ENCODE measurements at regions not wholly inside any gene's neighbourhood (a gene's known extent, or its start where the extent isn't known, plus 50 kb on each side); places are given as distances from the start of the nearest gene placed in this dataset.
A peak's percentile ranks its signal among the peaks of the same experiment; 100 is the strongest.

GRCh38 chr3:21274079-21274571, 476.9 kb downstream of the ZNF385D start:
- ATAC-seq: peak; percentile 61
- no peak for TF ChIP-seq GLIS3 (CRISPR knock-in tag; IDR thresholded peaks at IDR 0.05)
- no peak for TF ChIP-seq ZFP3 (CRISPR knock-in tag; IDR thresholded peaks at IDR 0.05)
- TF ChIP-seq ESRRG (CRISPR knock-in tag; IDR thresholded peaks at IDR 0.05): no peak
- TF ChIP-seq RARB (CRISPR knock-in tag; IDR thresholded peaks at IDR 0.05): no peak
- TF ChIP-seq BACH2 (CRISPR knock-in tag; IDR thresholded peaks at IDR 0.05; ENCODE audit: borderline replicate concordance): no peak
- TF ChIP-seq, protein P1, sequence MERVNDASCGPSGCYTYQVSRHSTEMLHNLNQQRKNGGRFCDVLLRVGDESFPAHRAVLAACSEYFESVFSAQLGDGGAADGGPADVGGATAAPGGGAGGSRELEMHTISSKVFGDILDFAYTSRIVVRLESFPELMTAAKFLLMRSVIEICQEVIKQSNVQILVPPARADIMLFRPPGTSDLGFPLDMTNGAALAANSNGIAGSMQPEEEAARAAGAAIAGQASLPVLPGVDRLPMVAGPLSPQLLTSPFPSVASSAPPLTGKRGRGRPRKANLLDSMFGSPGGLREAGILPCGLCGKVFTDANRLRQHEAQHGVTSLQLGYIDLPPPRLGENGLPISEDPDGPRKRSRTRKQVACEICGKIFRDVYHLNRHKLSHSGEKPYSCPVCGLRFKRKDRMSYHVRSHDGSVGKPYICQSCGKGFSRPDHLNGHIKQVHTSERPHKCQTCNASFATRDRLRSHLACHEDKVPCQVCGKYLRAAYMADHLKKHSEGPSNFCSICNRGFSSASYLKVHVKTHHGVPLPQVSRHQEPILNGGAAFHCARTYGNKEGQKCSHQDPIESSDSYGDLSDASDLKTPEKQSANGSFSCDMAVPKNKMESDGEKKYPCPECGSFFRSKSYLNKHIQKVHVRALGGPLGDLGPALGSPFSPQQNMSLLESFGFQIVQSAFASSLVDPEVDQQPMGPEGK (CRISPR knock-in tag; IDR thresholded peaks at IDR 0.05; ENCODE audit: borderline replicate concordance): no peak
- no peak for TF ChIP-seq TOX (CRISPR knock-in tag; IDR thresholded peaks at IDR 0.05; ENCODE audit: borderline replicate concordance)
- TF ChIP-seq ZNF8 (CRISPR knock-in tag; IDR thresholded peaks at IDR 0.05): no peak
- TF ChIP-seq TCF4 (CRISPR knock-in tag; IDR thresholded peaks at IDR 0.05; ENCODE audit: borderline replicate concordance): no peak
- no peak for TF ChIP-seq TSHZ2 (CRISPR knock-in tag; IDR thresholded peaks at IDR 0.05)

GRCh38 chr3:21273259-21274025, 477.6 kb downstream of the ZNF385D start:
- TF ChIP-seq ZNF70 (CRISPR knock-in tag; IDR thresholded peaks at IDR 0.05) (no peak), ISL1 (CRISPR knock-in tag; IDR thresholded peaks at IDR 0.05) (0 out of 2 replicates have a peak, but pooled peaks have one; percentile 42), ZFP30 (CRISPR knock-in tag; IDR thresholded peaks at IDR 0.05) (no peak), ZNF8 (CRISPR knock-in tag; IDR thresholded peaks at IDR 0.05) (no peak), CREB5 (CRISPR knock-in tag; IDR thresholded peaks at IDR 0.05; ENCODE audit: low read depth) (no peak), OSR1 (CRISPR knock-in tag; IDR thresholded peaks at IDR 0.05) (no peak), TCF4 (CRISPR knock-in tag; IDR thresholded peaks at IDR 0.05; ENCODE audit: borderline replicate concordance) (peak; percentile 84)
- ATAC-seq: peak; percentile 68

DNA sequence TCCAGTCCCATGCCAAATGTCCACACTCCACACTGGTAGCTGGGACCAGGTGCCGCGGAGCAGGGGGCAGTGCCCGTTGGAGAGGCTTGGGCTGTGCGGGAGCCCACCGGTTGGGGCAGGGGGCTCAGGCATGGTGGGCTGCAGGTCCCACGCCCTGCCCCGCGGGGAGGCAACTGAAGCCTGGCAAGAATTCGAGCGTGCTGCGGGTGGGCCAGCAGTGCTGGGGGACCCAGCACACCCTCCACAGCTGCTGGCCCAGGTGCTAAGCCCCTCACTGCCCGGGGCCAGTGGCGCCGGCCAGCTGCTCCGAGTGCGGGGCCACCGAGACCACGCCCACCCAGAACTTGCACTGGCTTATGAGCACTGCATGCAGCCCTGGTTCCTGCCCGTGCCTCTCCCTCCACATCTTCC, 479.4 kb downstream of the ZNF385D start:
- TF ChIP-seq TOX (CRISPR knock-in tag; IDR thresholded peaks at IDR 0.05; ENCODE audit: borderline replicate concordance): no peak
- TF ChIP-seq ARNTL (CRISPR knock-in tag; IDR thresholded peaks at IDR 0.05; ENCODE audit: borderline replicate concordance, low read depth): no peak
- no peak for ATAC-seq

DNA sequence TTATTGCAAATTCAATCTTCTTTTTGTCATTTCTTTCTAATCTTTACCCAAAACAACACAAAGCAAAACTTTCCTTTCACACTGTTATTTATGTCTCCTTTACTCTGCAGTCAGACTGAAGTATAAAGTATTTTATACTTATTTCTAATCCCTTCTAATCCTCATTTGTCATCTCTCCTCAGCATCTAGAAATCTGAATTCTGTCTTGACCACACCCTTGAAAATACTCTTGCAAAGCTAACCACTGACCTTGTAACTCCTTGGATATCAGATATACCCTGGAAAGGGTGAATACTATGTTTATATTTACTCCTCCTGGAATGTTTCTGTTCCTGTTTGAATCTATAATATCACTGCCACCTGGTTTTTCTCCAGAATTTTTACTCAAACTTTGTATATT, 481.1 kb downstream of the ZNF385D start:
- no peak for ATAC-seq
- TF ChIP-seq ARNTL (CRISPR knock-in tag; IDR thresholded peaks at IDR 0.05; ENCODE audit: borderline replicate concordance, low read depth): no peak
- TF ChIP-seq, protein P1 (CRISPR knock-in tag; IDR thresholded peaks at IDR 0.05; ENCODE audit: borderline replicate concordance): no peak
- no peak for TF ChIP-seq GLIS3 (CRISPR knock-in tag; IDR thresholded peaks at IDR 0.05)
- TF ChIP-seq ZFP30 (CRISPR knock-in tag; IDR thresholded peaks at IDR 0.05): no peak
- no peak for TF ChIP-seq ESRRG (CRISPR knock-in tag; IDR thresholded peaks at IDR 0.05)

- ATAC-seq: no peak
- no peak for TF ChIP-seq ZC3H10 (CRISPR knock-in tag; IDR thresholded peaks at IDR 0.05)
- no peak for TF ChIP-seq BACH2 (CRISPR knock-in tag; IDR thresholded peaks at IDR 0.05; ENCODE audit: borderline replicate concordance)
- TF ChIP-seq ZFP30 (CRISPR knock-in tag; IDR thresholded peaks at IDR 0.05): no peak
- TF ChIP-seq ISL1 (CRISPR knock-in tag; IDR thresholded peaks at IDR 0.05): no peak
- TF ChIP-seq CSRNP3 (CRISPR knock-in tag; IDR thresholded peaks at IDR 0.05): no peak
- TF ChIP-seq TOX (CRISPR knock-in tag; IDR thresholded peaks at IDR 0.05; ENCODE audit: borderline replicate concordance): no peak
- no peak for TF ChIP-seq GLIS3 (CRISPR knock-in tag; IDR thresholded peaks at IDR 0.05)
- TF ChIP-seq CREB5 (CRISPR knock-in tag; IDR thresholded peaks at IDR 0.05; ENCODE audit: low read depth): no peak
- no peak for TF ChIP-seq ZFP3 (CRISPR knock-in tag; IDR thresholded peaks at IDR 0.05)
- no peak for TF ChIP-seq PPARA (CRISPR knock-in tag; IDR thresholded peaks at IDR 0.05; ENCODE audit: borderline replicate concordance)
- TF ChIP-seq OSR1 (CRISPR knock-in tag; IDR thresholded peaks at IDR 0.05): no peak
- no peak for TF ChIP-seq SNAI2 (CRISPR knock-in tag; IDR thresholded peaks at IDR 0.05)
- TF ChIP-seq ZNF70 (CRISPR knock-in tag; IDR thresholded peaks at IDR 0.05): no peak
- no peak for TF ChIP-seq RARB (CRISPR knock-in tag; IDR thresholded peaks at IDR 0.05)
- no peak for TF ChIP-seq ARNTL (CRISPR knock-in tag; IDR thresholded peaks at IDR 0.05; ENCODE audit: borderline replicate concordance, low read depth)
These were observed 490.5 kb downstream of the ZNF385D start for GRCh38 chr3:21260507-21260906.

Measured in SK-N-SH treated with all-trans-retinoic acid at 6 μM for 48 hours (cell line).